SK-N-MC (cell line): ENCODE measurements at regions not wholly inside any gene's neighbourhood (a gene's known extent, or its start where the extent isn't known, plus 50 kb on each side); places are given as distances from the start of the nearest gene placed in this dataset.

Experiments
- EZH2 ChIP-seq: fragments of 200-600 bp; sonication (generic); IDR thresholded peaks from one replicate; pipeline ENCODE4 v1.6.1; 2017; ENCODE audit warnings: antibody characterized with exemption
- FOXP2 ChIP-seq: optimal IDR thresholded peaks from 2 replicates; pipeline ENCODE3; 2011; ENCODE audit warnings: mild to moderate bottlenecking, moderate library complexity; ENCODE audit not compliant: insufficient read depth; ENCODE audit errors: extremely low read length, control extremely low read depth
- POLR2AphosphoS5 ChIP-seq: IDR thresholded peaks from 2 replicates; pipeline ENCODE4 v1.6.1; 2012; ENCODE audit warnings: mild to moderate bottlenecking, low read depth, low read length, borderline replicate concordance

GRCh38 chr6:135673501-135674309 lies 176.2 kb upstream of the AHI1 start:
- TF ChIP-seq POLR2AphosphoS5 (no peak), EZH2 (no peak), FOXP2 (no peak)
